ENCODE measurements at regions not wholly inside any gene's neighbourhood (a gene's known extent, or its start where the extent isn't known, plus 50 kb on each side); places are given as distances from the start of the nearest gene placed in this dataset.

DNA sequence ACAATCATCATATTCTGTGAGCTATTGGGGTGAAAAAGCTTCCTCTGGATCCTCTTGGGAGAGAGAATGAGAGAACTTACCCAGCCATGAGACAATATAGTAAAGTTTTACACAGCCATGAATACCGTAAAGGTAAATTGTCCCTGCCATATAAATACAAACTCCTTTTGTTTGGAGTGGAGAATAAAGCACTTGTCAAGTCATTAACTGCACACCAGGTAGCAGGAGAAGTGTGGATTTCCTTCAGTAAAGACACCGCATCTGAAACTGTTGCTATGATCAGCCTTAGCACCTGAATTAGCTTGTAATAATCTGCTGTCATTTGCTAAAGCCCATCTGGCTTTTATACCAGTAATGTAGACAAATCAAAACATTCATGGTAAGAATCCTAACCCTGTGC is 336.6 kb upstream of the SLCO3A1 start:
- TF ChIP-seq POLR2A (IDR thresholded peaks at IDR 0.05), result no peak
- TF ChIP-seq, protein P1, sequence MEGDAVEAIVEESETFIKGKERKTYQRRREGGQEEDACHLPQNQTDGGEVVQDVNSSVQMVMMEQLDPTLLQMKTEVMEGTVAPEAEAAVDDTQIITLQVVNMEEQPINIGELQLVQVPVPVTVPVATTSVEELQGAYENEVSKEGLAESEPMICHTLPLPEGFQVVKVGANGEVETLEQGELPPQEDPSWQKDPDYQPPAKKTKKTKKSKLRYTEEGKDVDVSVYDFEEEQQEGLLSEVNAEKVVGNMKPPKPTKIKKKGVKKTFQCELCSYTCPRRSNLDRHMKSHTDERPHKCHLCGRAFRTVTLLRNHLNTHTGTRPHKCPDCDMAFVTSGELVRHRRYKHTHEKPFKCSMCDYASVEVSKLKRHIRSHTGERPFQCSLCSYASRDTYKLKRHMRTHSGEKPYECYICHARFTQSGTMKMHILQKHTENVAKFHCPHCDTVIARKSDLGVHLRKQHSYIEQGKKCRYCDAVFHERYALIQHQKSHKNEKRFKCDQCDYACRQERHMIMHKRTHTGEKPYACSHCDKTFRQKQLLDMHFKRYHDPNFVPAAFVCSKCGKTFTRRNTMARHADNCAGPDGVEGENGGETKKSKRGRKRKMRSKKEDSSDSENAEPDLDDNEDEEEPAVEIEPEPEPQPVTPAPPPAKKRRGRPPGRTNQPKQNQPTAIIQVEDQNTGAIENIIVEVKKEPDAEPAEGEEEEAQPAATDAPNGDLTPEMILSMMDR (IDR thresholded peaks at IDR 0.05), result no peak
